ENCODE measurements at regions not wholly inside any gene's neighbourhood (a gene's known extent, or its start where the extent isn't known, plus 50 kb on each side); places are given as distances from the start of the nearest gene placed in this dataset.

DNA sequence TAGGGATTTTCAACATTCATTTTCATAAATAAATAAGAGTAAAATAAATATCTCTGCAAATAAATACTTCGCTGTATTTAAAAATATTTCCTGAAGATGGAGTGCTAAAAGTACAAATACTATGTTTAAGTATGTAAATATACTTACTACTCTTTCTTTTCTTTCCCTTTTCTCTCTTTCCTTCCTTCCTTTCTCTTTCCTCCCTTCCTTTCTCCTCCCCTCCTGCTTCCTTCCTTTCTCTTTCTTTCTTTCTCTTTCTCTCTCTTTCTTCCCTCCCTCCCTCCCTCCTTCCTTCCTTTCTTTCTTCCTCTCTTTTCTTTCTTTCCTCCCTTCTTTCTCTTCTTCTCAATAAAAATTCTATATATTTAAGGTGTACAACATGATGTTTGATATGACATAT lies 496.1 kb downstream of the CCSER2 start:
- ATAC-seq (replicated peaks in 1 of 4): no peak
- CTCF ChIA-PET: no interaction called here
- H3K4me1 Mint-ChIP-seq: no peaks in the 10 kb centered on the region
- no CpG with 5 or more reads among the region's 1 CpG for WGBS (ENCODE audit: insufficient coverage)
- H3K9me3 ChIP-seq: no peaks in the 10 kb centered on the region
- H3K9me3 Mint-ChIP-seq: no peaks in the 10 kb centered on the region
- H3K27ac Mint-ChIP-seq: no peak overlapping the region
- no peak overlapping the region for H3K4me3 Mint-ChIP-seq
- no peaks in the 10 kb centered on the region for H3K4me1 ChIP-seq (ENCODE audit: control insufficient read depth in 1 of 2, extremely low read depth in 1 of 2, insufficient read depth in 2 of 2, low read length in 2 of 2)
- no peak overlapping the region for H3K4me3 ChIP-seq (ENCODE audit: control insufficient read depth in 1 of 2, extremely low read depth in 1 of 2, low read length in 1 of 2)
- H3K36me3 Mint-ChIP-seq: no peaks in the 10 kb centered on the region
- POLR2A ChIA-PET: no interaction called here
- H3K27me3 ChIP-seq (replicated peaks in 1 of 2; ENCODE audit: control insufficient read depth in 2 of 2, extremely low read depth in 1 of 2, insufficient read depth in 2 of 2, low read length in 1 of 2): peaks cover 0 to 2% of the 10 kb centered on the region in 2 experiments
- H3K27me3 Mint-ChIP-seq: peaks cover 0 to 2% of the 10 kb centered on the region in 2 donors
- no peak for DNase-seq
- no peaks in the 10 kb centered on the region for H3K36me3 ChIP-seq (ENCODE audit: control insufficient read depth in 2 of 2, extremely low read depth in 1 of 2, insufficient read depth in 1 of 2, low read length in 1 of 2)
- no peak overlapping the region for H3K27ac ChIP-seq (ENCODE audit: low read length)

DNA sequence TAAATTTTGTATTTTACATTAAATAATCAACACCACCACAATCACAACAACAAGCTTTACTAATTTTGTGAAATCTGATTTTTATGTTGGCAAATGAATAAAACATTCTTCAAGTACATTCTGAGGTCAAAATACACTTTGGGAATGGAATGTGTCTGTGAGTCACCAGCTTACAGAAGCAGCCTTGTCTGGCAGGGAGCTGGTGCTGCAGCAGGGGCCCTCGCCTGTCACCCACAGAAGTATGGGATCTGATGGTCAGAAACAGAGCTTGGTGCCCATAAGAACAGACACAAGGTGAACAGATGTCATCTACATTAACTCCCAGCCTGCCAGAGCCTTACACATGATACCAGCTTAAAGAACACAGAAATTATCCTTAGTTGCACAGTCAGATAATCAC lies 496.9 kb downstream of the CCSER2 start:
- ChIA-PET CTCF (no interaction called here), POLR2A (interaction anchor here in 1 of 2 donors (0.5 kb wide), 1 partner anchor 22 kb away, joined by 3 read pairs; no protein-coding TSS in a partner anchor)
- peaks cover 0 to 2% of the 10 kb centered on the region in 2 experiments for H3K27me3 ChIP-seq (replicated peaks in 1 of 2; ENCODE audit: control insufficient read depth in 2 of 2, extremely low read depth in 1 of 2, insufficient read depth in 2 of 2, low read length in 1 of 2)
- Mint-ChIP-seq H3K9me3 (no peaks in the 10 kb centered on the region), H3K27me3 (peaks cover 0 to 2% of the 10 kb centered on the region in 2 donors), H3K4me1 (no peaks in the 10 kb centered on the region), H3K27ac (no peak overlapping the region), H3K36me3 (no peaks in the 10 kb centered on the region), H3K4me3 (no peak overlapping the region)
- no peaks in the 10 kb centered on the region for H3K9me3 ChIP-seq
- ATAC-seq (replicated peaks in 1 of 4) (no peak), DNase-seq (no peak)
- H3K4me1 ChIP-seq (ENCODE audit: control insufficient read depth in 1 of 2, extremely low read depth in 1 of 2, insufficient read depth in 2 of 2, low read length in 2 of 2): no peaks in the 10 kb centered on the region
- H3K36me3 ChIP-seq (ENCODE audit: control insufficient read depth in 2 of 2, extremely low read depth in 1 of 2, insufficient read depth in 1 of 2, low read length in 1 of 2): no peaks in the 10 kb centered on the region
- 0% methylated on average over 1 of the region's 1 CpG for WGBS (ENCODE audit: insufficient coverage)
- no peak overlapping the region for H3K4me3 ChIP-seq (ENCODE audit: control insufficient read depth in 1 of 2, extremely low read depth in 1 of 2, low read length in 1 of 2)
- no peak overlapping the region for H3K27ac ChIP-seq (ENCODE audit: low read length)

- no peak overlapping the region for H3K4me3 Mint-ChIP-seq
- POLR2A ChIA-PET: no interaction called here
- no CpG with 5 or more reads among the region's 3 CpGs for WGBS (ENCODE audit: insufficient coverage)
- no peaks in the 10 kb centered on the region for H3K4me1 Mint-ChIP-seq
- no peaks in the 10 kb centered on the region for H3K4me1 ChIP-seq (ENCODE audit: control insufficient read depth in 1 of 2, extremely low read depth in 1 of 2, insufficient read depth in 2 of 2, low read length in 2 of 2)
- DNase-seq (no peak), ATAC-seq (replicated peaks in 1 of 4) (no peak)
- no peak overlapping the region for H3K4me3 ChIP-seq (ENCODE audit: control insufficient read depth in 1 of 2, extremely low read depth in 1 of 2, low read length in 1 of 2)
- no peak overlapping the region for H3K27ac Mint-ChIP-seq
- no peaks in the 10 kb centered on the region for H3K9me3 ChIP-seq
- no peaks in the 10 kb centered on the region for H3K27me3 Mint-ChIP-seq
- H3K36me3 ChIP-seq (ENCODE audit: control insufficient read depth in 2 of 2, extremely low read depth in 1 of 2, insufficient read depth in 1 of 2, low read length in 1 of 2): no peaks in the 10 kb centered on the region
- no peaks in the 10 kb centered on the region for H3K36me3 Mint-ChIP-seq
- no peaks in the 10 kb centered on the region for H3K9me3 Mint-ChIP-seq
- no peak overlapping the region for H3K27ac ChIP-seq (ENCODE audit: low read length)
- CTCF ChIA-PET: no interaction called here
- peaks cover 0 to 2% of the 10 kb centered on the region in 2 experiments for H3K27me3 ChIP-seq (replicated peaks in 1 of 2; ENCODE audit: control insufficient read depth in 2 of 2, extremely low read depth in 1 of 2, insufficient read depth in 2 of 2, low read length in 1 of 2)
Measured at GRCh38 chr10:84826704-84827103, 498.3 kb downstream of the CCSER2 start.

- ATAC-seq (replicated peaks in 1 of 4) (no peak), DNase-seq (no peak)
- H3K27me3 ChIP-seq (replicated peaks in 1 of 2; ENCODE audit: control insufficient read depth in 2 of 2, extremely low read depth in 1 of 2, insufficient read depth in 2 of 2, low read length in 1 of 2): peaks cover 0 to 2% of the 10 kb centered on the region in 2 experiments
- Mint-ChIP-seq H3K27ac (no peak overlapping the region), H3K27me3 (peaks cover 2 to 4% of the 10 kb centered on the region in 2 donors), H3K36me3 (no peaks in the 10 kb centered on the region), H3K4me3 (no peak overlapping the region), H3K9me3 (no peaks in the 10 kb centered on the region), H3K4me1 (no peaks in the 10 kb centered on the region)
- no peaks in the 10 kb centered on the region for H3K9me3 ChIP-seq
- no peaks in the 10 kb centered on the region for H3K36me3 ChIP-seq (ENCODE audit: control insufficient read depth in 2 of 2, extremely low read depth in 1 of 2, insufficient read depth in 1 of 2, low read length in 1 of 2)
- POLR2A ChIA-PET: no interaction called here
- 38% methylated on average over 2 of the region's 7 CpGs for WGBS (ENCODE audit: insufficient coverage)
- no peak overlapping the region for H3K4me3 ChIP-seq (ENCODE audit: control insufficient read depth in 1 of 2, extremely low read depth in 1 of 2, low read length in 1 of 2)
- no peaks in the 10 kb centered on the region for H3K4me1 ChIP-seq (ENCODE audit: control insufficient read depth in 1 of 2, extremely low read depth in 1 of 2, insufficient read depth in 2 of 2, low read length in 2 of 2)
- H3K27ac ChIP-seq (ENCODE audit: low read length): no peak overlapping the region
- CTCF ChIA-PET: no interaction called here
Measured at GRCh38 chr10:84829131-84829530, 500.7 kb downstream of the CCSER2 start.

GRCh38 chr10:84837041-84837812 lies 508.8 kb downstream of the CCSER2 start:
- Histone ChIP-seq H3K27ac (ENCODE audit: low read length) (no peak overlapping the region), H3K4me1 (ENCODE audit: control insufficient read depth in 1 of 2, extremely low read depth in 1 of 2, insufficient read depth in 2 of 2, low read length in 2 of 2) (no peaks in the 10 kb centered on the region), H3K27me3 (replicated peaks in 1 of 2; ENCODE audit: control insufficient read depth in 2 of 2, extremely low read depth in 1 of 2, insufficient read depth in 2 of 2, low read length in 1 of 2) (no peaks in the 10 kb centered on the region), H3K36me3 (ENCODE audit: control insufficient read depth in 2 of 2, extremely low read depth in 1 of 2, insufficient read depth in 1 of 2, low read length in 1 of 2) (no peaks in the 10 kb centered on the region), H3K9me3 (no peaks in the 10 kb centered on the region), H3K4me3 (ENCODE audit: control insufficient read depth in 1 of 2, extremely low read depth in 1 of 2, low read length in 1 of 2) (no peak overlapping the region)
- H3K4me3 Mint-ChIP-seq: no peak overlapping the region
- ChIA-PET POLR2A (no interaction called here), CTCF (no interaction called here)
- no peaks in the 10 kb centered on the region for H3K9me3 Mint-ChIP-seq
- H3K36me3 Mint-ChIP-seq: no peaks in the 10 kb centered on the region
- H3K27me3 Mint-ChIP-seq: peaks cover 2 to 6% of the 10 kb centered on the region in 2 donors
- H3K27ac Mint-ChIP-seq: no peak overlapping the region
- ATAC-seq (replicated peaks in 1 of 4): no peak
- DNase-seq: no peak
- no CpG with 5 or more reads among the region's 3 CpGs for WGBS (ENCODE audit: insufficient coverage)
- H3K4me1 Mint-ChIP-seq: no peaks in the 10 kb centered on the region

- no peak overlapping the region for H3K4me3 Mint-ChIP-seq
- H3K36me3 Mint-ChIP-seq: no peaks in the 10 kb centered on the region
- no peaks in the 10 kb centered on the region for H3K36me3 ChIP-seq (ENCODE audit: control insufficient read depth in 2 of 2, extremely low read depth in 1 of 2, insufficient read depth in 1 of 2, low read length in 1 of 2)
- H3K27ac ChIP-seq (ENCODE audit: low read length): no peak overlapping the region
- WGBS (ENCODE audit: insufficient coverage): 80% methylated on average over 6 of the region's 10 CpGs
- no peaks in the 10 kb centered on the region for H3K9me3 ChIP-seq
- no peak overlapping the region for H3K4me3 ChIP-seq (ENCODE audit: control insufficient read depth in 1 of 2, extremely low read depth in 1 of 2, low read length in 1 of 2)
- DNase-seq: no peak
- no peaks in the 10 kb centered on the region for H3K4me1 Mint-ChIP-seq
- H3K27me3 ChIP-seq (replicated peaks in 1 of 2; ENCODE audit: control insufficient read depth in 2 of 2, extremely low read depth in 1 of 2, insufficient read depth in 2 of 2, low read length in 1 of 2): no peaks in the 10 kb centered on the region
- H3K9me3 Mint-ChIP-seq: no peaks in the 10 kb centered on the region
- peaks cover 2 to 6% of the 10 kb centered on the region in 2 donors for H3K27me3 Mint-ChIP-seq
- ATAC-seq (replicated peaks in 1 of 4): no peak
- POLR2A ChIA-PET: no interaction called here
- CTCF ChIA-PET: no interaction called here
- no peaks in the 10 kb centered on the region for H3K4me1 ChIP-seq (ENCODE audit: control insufficient read depth in 1 of 2, extremely low read depth in 1 of 2, insufficient read depth in 2 of 2, low read length in 2 of 2)
- no peak overlapping the region for H3K27ac Mint-ChIP-seq
Measured at GRCh38 chr10:84837877-84838276, 509.5 kb downstream of the CCSER2 start.

DNA sequence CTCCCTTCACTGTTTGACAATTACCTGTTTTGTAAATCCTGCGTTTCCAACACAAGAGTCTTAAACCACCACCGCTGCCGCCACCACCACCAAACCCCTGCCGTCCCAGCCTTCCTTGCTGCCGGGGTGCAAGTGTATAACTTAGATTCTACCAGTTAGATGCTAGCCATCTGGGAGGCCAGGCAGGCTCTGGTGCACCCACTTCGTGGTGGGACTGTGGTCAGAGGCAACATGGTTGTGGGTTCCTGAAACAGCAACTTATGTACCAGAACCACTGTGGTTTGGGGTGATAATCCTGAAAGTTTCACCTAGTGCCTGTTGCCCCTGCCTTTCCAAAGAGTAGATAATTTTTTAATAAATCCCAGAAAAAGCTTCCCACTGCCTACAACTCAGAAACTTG lies 510.5 kb downstream of the CCSER2 start:
- no peaks in the 10 kb centered on the region for H3K36me3 Mint-ChIP-seq
- H3K4me3 ChIP-seq (ENCODE audit: control insufficient read depth in 1 of 2, extremely low read depth in 1 of 2, low read length in 1 of 2): no peak overlapping the region
- no peaks in the 10 kb centered on the region for H3K4me1 ChIP-seq (ENCODE audit: control insufficient read depth in 1 of 2, extremely low read depth in 1 of 2, insufficient read depth in 2 of 2, low read length in 2 of 2)
- H3K9me3 Mint-ChIP-seq: no peaks in the 10 kb centered on the region
- no peaks in the 10 kb centered on the region for H3K9me3 ChIP-seq
- no peaks in the 10 kb centered on the region for H3K36me3 ChIP-seq (ENCODE audit: control insufficient read depth in 2 of 2, extremely low read depth in 1 of 2, insufficient read depth in 1 of 2, low read length in 1 of 2)
- no peak for DNase-seq
- 28% methylated on average over 2 of the region's 6 CpGs for WGBS (ENCODE audit: insufficient coverage)
- H3K4me1 Mint-ChIP-seq: no peaks in the 10 kb centered on the region
- no peak overlapping the region for H3K4me3 Mint-ChIP-seq
- no peak overlapping the region for H3K27ac ChIP-seq (ENCODE audit: low read length)
- no peaks in the 10 kb centered on the region for H3K27me3 ChIP-seq (replicated peaks in 1 of 2; ENCODE audit: control insufficient read depth in 2 of 2, extremely low read depth in 1 of 2, insufficient read depth in 2 of 2, low read length in 1 of 2)
- CTCF ChIA-PET: no interaction called here
- no peak overlapping the region for H3K27ac Mint-ChIP-seq
- H3K27me3 Mint-ChIP-seq: peaks cover 0 to 3% of the 10 kb centered on the region in 2 donors
- POLR2A ChIA-PET: no interaction called here
- ATAC-seq (replicated peaks in 1 of 4): no peak
